Endothelial cell of umbilical vein (primary cell): ENCODE measurements at regions not wholly inside any gene's neighbourhood (a gene's known extent, or its start where the extent isn't known, plus 50 kb on each side); places are given as distances from the start of the nearest gene placed in this dataset.

ENCODE experiments used
- BruUV-seq: library from RNA; stranded (reverse); fragments of 400-500 nt; replicated peaks from 2 replicates; lab custom pipeline; 2021; lab: Mats Ljungman, UMichigan
- CTCF ChIA-PET: fragments of 300-600, 350-600 bp; sonication (Branson Sonifier 250); formaldehyde crosslinking; loops from one replicate; lab custom pipeline; 2021; ENCODE audit warnings: antibody characterized with exemption, inconsistent platforms; lab: Charles Lee
- POLR2A ChIA-PET: fragments of 300-600, 350-600 bp; sonication (Branson Sonifier 250); formaldehyde crosslinking; loops from one replicate; lab custom pipeline; 2021; ENCODE audit warnings: antibody characterized with exemption, inconsistent platforms; lab: Charles Lee
- DNase-seq: peaks from one replicate; pipeline ENCODE4 v3.0.0-alpha.2; 2011; ENCODE audit warnings: low read depth, low spot score
- FAIRE-seq: peaks from 2 replicates; lab custom pipeline; 2011; peaks lifted over from hg19 to GRCh38; lab: Jason Lieb, UNC
- H2AFZ ChIP-seq: 2 replicates; pipeline ENCODE4 v1.6.0; 2012; ENCODE audit warnings: low read depth, low read length, control low read depth, inconsistent platforms
- H3K27ac ChIP-seq: 2 replicates; pipeline ENCODE4 v1.5.1; 2011; ENCODE audit warnings: low read depth, mild to moderate bottlenecking, control low read depth, low read length, moderate library complexity; ENCODE audit not compliant: insufficient read depth
- H3K27me3 ChIP-seq, 2 experiments: 2 replicates each; pipeline versions ENCODE4 v1.6.0 to v1.6.1; 2011; ENCODE audit warnings: low read length in 2 of 2, mixed read lengths in 1 of 2; ENCODE audit not compliant: control insufficient read depth in 2 of 2, insufficient read depth in 2 of 2
- H3K36me3 ChIP-seq, 2 experiments: 2 replicates in 1 of 2; 3 replicates in 1 of 2; pipeline ENCODE4 v1.5.1; 2011; ENCODE audit warnings: low read length in 2 of 2, mild to moderate bottlenecking in 1 of 2, moderate library complexity in 1 of 2; ENCODE audit not compliant: control insufficient read depth in 2 of 2, insufficient read depth in 2 of 2; ENCODE audit errors: extremely low read depth in 1 of 2
- H3K4me1 ChIP-seq: 3 replicates; pipeline ENCODE4 v1.5.1; 2011; ENCODE audit warnings: mild to moderate bottlenecking, low read length; ENCODE audit not compliant: control insufficient read depth, insufficient read depth; ENCODE audit errors: extremely low read depth
- H3K4me2 ChIP-seq: 2 replicates; pipeline ENCODE4 v1.6.1; 2011; ENCODE audit warnings: low read length, control low read depth, mixed read lengths; ENCODE audit not compliant: insufficient read depth
- H3K4me3 ChIP-seq, 3 experiments: fragments of 200-600 bp in 1 of 3; sonication (generic), shearing (Covaris generic) in 1 of 3; replicated peaks in 1 of 3; 2 replicates each; pipeline ENCODE4 v1.5.1; 2011 to 2016; ENCODE audit warnings: control low read depth in 3 of 3, low read length in 3 of 3, mild to moderate bottlenecking in 2 of 3, inconsistent platforms in 1 of 3, low read depth in 1 of 3, moderate library complexity in 1 of 3; ENCODE audit not compliant: insufficient read depth in 1 of 3
- H3K79me2 ChIP-seq: 2 replicates; pipeline ENCODE4 v1.6.0; 2012; ENCODE audit warnings: low read length, inconsistent platforms; ENCODE audit not compliant: control insufficient read depth, insufficient read depth
- H3K9ac ChIP-seq: replicated peaks from 2 replicates; pipeline ENCODE3; 2011; ENCODE audit warnings: low read length, control low read depth; ENCODE audit not compliant: insufficient read depth; ENCODE audit errors: extremely low read depth
- H3K9me1 ChIP-seq: replicated peaks from 3 replicates; pipeline ENCODE4 v1.6.0; 2011; ENCODE audit warnings: mild to moderate bottlenecking, low read length; ENCODE audit not compliant: control insufficient read depth, insufficient read depth; ENCODE audit errors: extremely low read depth
- H3K9me3 ChIP-seq: replicated peaks from 2 replicates; pipeline ENCODE4 v1.5.1; 2012; ENCODE audit warnings: low read length, inconsistent platforms; ENCODE audit not compliant: control insufficient read depth, insufficient read depth
- H4K20me1 ChIP-seq: replicated peaks from 2 replicates; pipeline ENCODE3; 2011; ENCODE audit warnings: mild to moderate bottlenecking, low read length; ENCODE audit not compliant: control insufficient read depth, insufficient read depth; ENCODE audit errors: extremely low read depth
- EZH2 ChIP-seq: IDR thresholded peaks from 2 replicates; pipeline ENCODE4 v1.6.1; 2012; ENCODE audit warnings: borderline replicate concordance, low read depth, mild to moderate bottlenecking, moderate library complexity, low read length, inconsistent platforms; ENCODE audit not compliant: severe bottlenecking
- FOS ChIP-seq: IDR thresholded peaks from 2 replicates; pipeline ENCODE4 v1.6.1; 2011; ENCODE audit warnings: mild to moderate bottlenecking, low read length, moderate library complexity, borderline replicate concordance; ENCODE audit not compliant: insufficient read depth
- GATA2 ChIP-seq: IDR thresholded peaks from 2 replicates; pipeline ENCODE4 v1.7.0; 2011; ENCODE audit warnings: low read depth, mild to moderate bottlenecking, moderate library complexity, mixed read lengths, low read length; ENCODE audit not compliant: insufficient read length, insufficient read depth
- JUN ChIP-seq: IDR thresholded peaks from 2 replicates; pipeline ENCODE4 v1.6.1; 2011; ENCODE audit warnings: borderline replicate concordance, low read depth; ENCODE audit not compliant: insufficient read length, insufficient read depth
- MYC ChIP-seq: IDR thresholded peaks from one replicate; pipeline ENCODE4 v1.6.1; 2011; ENCODE audit warnings: mild to moderate bottlenecking, low read depth, low read length
- POLR2A ChIP-seq: IDR thresholded peaks from 2 replicates; pipeline ENCODE4 v1.6.1; 2012; ENCODE audit warnings: low read depth, mild to moderate bottlenecking, control low read depth, low read length
- POLR2AphosphoS5 ChIP-seq: IDR thresholded peaks from 2 replicates; pipeline ENCODE4 v1.6.1; 2012; ENCODE audit warnings: low read depth, mild to moderate bottlenecking, control low read depth, low read length, moderate library complexity; ENCODE audit not compliant: insufficient read depth
- dilution Hi-C: fragments of 300-500 bp; cut with MboI; formaldehyde crosslinking; loops from one replicate; pipeline ENCODE4 v1.15.0; 2019; ENCODE audit warnings: low sequenced_read_pairs; ENCODE audit not compliant: extremely low pct_ligation_motif_present
- intact Hi-C: fragments of 100-400 bp; cut with micrococcal nuclease; formaldehyde crosslinking; loops from one replicate; pipeline ENCODE4 v1.10.0; 2022
- TF ChIP-seq, protein P1 (sequence below): IDR thresholded peaks from 2 replicates; pipeline ENCODE4 v1.6.1; 2011; ENCODE audit not compliant: insufficient read depth, insufficient read length
- TF ChIP-seq, protein P2 (sequence below), 2 donors: IDR thresholded peaks; 1 replicate in 1 of 2; 2 replicates in 1 of 2; pipeline ENCODE4 v1.5.1; 2011; ENCODE audit warnings: low read length in 2 of 2, mild to moderate bottlenecking in 2 of 2, moderate library complexity in 2 of 2, control low read depth in 1 of 2, inconsistent platforms in 1 of 2, low read depth in 1 of 2; ENCODE audit not compliant: insufficient read depth in 1 of 2; ENCODE audit errors: extremely low read depth in 1 of 2

DNA sequence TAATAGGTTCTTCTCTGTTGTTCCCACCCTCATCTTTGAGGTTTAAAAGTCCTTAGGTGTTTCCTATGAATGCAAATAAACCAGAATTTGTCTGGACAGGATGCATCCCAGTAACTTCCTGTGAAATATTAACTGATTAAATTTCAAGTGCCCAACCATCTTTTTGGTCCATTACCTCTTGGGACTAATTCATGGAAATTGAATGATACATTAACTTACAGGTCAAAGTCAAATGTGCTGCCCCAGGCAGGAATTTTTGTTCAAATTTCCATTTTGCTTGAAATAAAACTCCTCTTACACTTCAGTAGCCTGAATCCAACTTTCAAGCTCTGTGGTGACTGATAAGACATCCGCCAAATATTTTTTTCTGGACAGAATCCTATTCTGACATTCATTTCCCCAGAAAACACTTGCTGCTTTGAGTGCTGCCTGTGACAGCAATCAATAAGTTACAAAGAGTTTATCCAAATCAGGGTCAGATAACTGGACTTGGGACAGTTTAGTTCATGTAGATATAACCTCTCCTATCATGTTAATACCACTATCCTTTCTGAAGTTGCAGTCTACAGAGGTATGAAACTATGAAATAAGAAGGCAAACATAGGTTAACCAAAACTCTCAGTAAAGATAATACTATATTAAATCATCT lies 383.5 kb downstream of the POM121L12 start:
- no peak overlapping the region for H3K4me3 ChIP-seq
- no peaks in the 10 kb centered on the region for H3K9me3 ChIP-seq
- TF ChIP-seq FOS, result no peak
- no peak for TF ChIP-seq POLR2AphosphoS5
- TF ChIP-seq GATA2, result no peak
- no peak for TF ChIP-seq MYC
- no peak for TF ChIP-seq JUN
- TF ChIP-seq EZH2, result no peak
- TF ChIP-seq, protein P1, sequence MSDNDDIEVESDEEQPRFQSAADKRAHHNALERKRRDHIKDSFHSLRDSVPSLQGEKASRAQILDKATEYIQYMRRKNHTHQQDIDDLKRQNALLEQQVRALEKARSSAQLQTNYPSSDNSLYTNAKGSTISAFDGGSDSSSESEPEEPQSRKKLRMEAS, result no peak
- no peak for TF ChIP-seq POLR2A
- TF ChIP-seq, protein P2, sequence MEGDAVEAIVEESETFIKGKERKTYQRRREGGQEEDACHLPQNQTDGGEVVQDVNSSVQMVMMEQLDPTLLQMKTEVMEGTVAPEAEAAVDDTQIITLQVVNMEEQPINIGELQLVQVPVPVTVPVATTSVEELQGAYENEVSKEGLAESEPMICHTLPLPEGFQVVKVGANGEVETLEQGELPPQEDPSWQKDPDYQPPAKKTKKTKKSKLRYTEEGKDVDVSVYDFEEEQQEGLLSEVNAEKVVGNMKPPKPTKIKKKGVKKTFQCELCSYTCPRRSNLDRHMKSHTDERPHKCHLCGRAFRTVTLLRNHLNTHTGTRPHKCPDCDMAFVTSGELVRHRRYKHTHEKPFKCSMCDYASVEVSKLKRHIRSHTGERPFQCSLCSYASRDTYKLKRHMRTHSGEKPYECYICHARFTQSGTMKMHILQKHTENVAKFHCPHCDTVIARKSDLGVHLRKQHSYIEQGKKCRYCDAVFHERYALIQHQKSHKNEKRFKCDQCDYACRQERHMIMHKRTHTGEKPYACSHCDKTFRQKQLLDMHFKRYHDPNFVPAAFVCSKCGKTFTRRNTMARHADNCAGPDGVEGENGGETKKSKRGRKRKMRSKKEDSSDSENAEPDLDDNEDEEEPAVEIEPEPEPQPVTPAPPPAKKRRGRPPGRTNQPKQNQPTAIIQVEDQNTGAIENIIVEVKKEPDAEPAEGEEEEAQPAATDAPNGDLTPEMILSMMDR (IDR thresholded peaks at IDR 0.05; ENCODE audit: extremely low read depth in 1 of 2, insufficient read depth in 1 of 2, low read depth in 1 of 2, low read length in 2 of 2), result no peak
- no peaks in the 10 kb centered on the region for H4K20me1 ChIP-seq
- intact Hi-C loops (no loop called here), dilution Hi-C loops (no loop called here)
- no peak overlapping the region for H3K4me2 ChIP-seq
- H3K9ac ChIP-seq, result no peak overlapping the region
- no peak overlapping the region for H3K27ac ChIP-seq
- BruUV-seq, result no TSS peak
- no peak overlapping the region for H2AFZ ChIP-seq
- no peaks in the 10 kb centered on the region for H3K79me2 ChIP-seq
- no peak for DNase-seq
- H3K4me1 ChIP-seq, result no peaks in the 10 kb centered on the region
- ChIA-PET POLR2A (no interaction called here), CTCF (no interaction called here)
- no peaks in the 10 kb centered on the region for H3K9me1 ChIP-seq
- FAIRE-seq, result no peak
- H3K36me3 ChIP-seq, result no peaks in the 10 kb centered on the region
- no peaks in the 10 kb centered on the region for H3K27me3 ChIP-seq
